Activated CD8-positive, alpha-beta T cell treated with anti-CD3 and anti-CD28 coated beads for 36 hours (primary cell): ENCODE measurements at regions not wholly inside any gene's neighbourhood (a gene's known extent, or its start where the extent isn't known, plus 50 kb on each side); places are given as distances from the start of the nearest gene placed in this dataset.

Experiments used
- ATAC-seq: fragments of 200-7000 bp; cut with Tn5 transposase; one replicate; pipeline ENCODE4 v1.10.0; 2021; ENCODE audit warnings: mild to moderate bottlenecking, moderate library complexity
- CTCF ChIA-PET: fragments of 350-600 bp; sonication (Branson Sonifier 250); formaldehyde crosslinking; loops from one replicate; lab custom pipeline; 2021; ENCODE audit warnings: antibody characterized with exemption; lab: Charles Lee
- POLR2A ChIA-PET: fragments of 350-600 bp; sonication (Branson Sonifier 250); formaldehyde crosslinking; loops from one replicate; lab custom pipeline; 2021; ENCODE audit warnings: antibody characterized with exemption; lab: Charles Lee
- DNase-seq: peaks from one replicate; pipeline ENCODE4 v3.0.0-alpha.2; 2020
- H3K27ac Mint-ChIP-seq: one replicate; pipeline ENCODE4 v1.8.0; 2021; ENCODE audit warnings: mild to moderate bottlenecking, mixed read lengths
- H3K27me3 Mint-ChIP-seq: one replicate; pipeline ENCODE4 v1.8.0; 2021; ENCODE audit warnings: mixed read lengths
- H3K36me3 Mint-ChIP-seq: one replicate; pipeline ENCODE4 v1.8.0; 2021; ENCODE audit warnings: low read depth, mixed read lengths
- H3K4me1 Mint-ChIP-seq: one replicate; pipeline ENCODE4 v1.8.0; 2021; ENCODE audit warnings: low read depth, mixed read lengths
- H3K4me3 Mint-ChIP-seq: one replicate; pipeline ENCODE4 v1.8.0; 2021; ENCODE audit warnings: mild to moderate bottlenecking, moderate library complexity, mixed read lengths
- H3K9me3 Mint-ChIP-seq: one replicate; pipeline ENCODE4 v1.8.0; 2021; ENCODE audit warnings: mixed read lengths
- CTCF ChIP-seq: fragments of 200-600 bp; IDR thresholded peaks from one replicate; pipeline ENCODE4 v1.8.0; 2022; ENCODE audit warnings: antibody characterized with exemption, mild to moderate bottlenecking
- intact Hi-C: fragments of 100-400 bp; cut with micrococcal nuclease; formaldehyde crosslinking; loops from one replicate; pipeline ENCODE4 v1.10.0; 2022

DNA sequence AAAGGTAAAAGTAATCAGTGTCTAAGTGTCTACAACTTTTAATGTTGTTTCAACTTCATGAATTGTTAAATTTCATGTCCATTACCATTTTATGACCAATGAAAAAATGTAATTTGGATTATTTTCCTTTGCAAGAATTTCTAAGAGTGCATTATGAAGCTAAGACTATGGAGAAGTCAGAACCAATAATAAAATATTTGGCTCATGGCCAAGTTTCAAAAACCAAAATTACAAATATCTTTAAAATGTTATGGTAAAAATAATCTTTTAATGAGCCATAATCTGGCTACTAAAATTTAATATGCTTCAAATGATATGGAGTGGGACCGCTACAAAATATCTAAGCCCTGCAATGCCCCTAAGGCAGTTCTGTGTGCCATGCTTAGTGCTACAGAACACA, 294.1 kb upstream of the SMIM30 start:
- intact Hi-C loops, result no loop called here
- ATAC-seq (no peak), DNase-seq (no peak)
- Mint-ChIP-seq H3K4me3 (no peak overlapping the region), H3K4me1 (no peaks in the 10 kb centered on the region), H3K27ac (no peak overlapping the region), H3K27me3 (peaks cover 3% of the 10 kb centered on the region), H3K36me3 (no peaks in the 10 kb centered on the region), H3K9me3 (no peaks in the 10 kb centered on the region)
- POLR2A ChIA-PET, result no interaction called here
- CTCF ChIA-PET, result no interaction called here
- no peak for TF ChIP-seq CTCF

- DNase-seq (no peak), ATAC-seq (no peak)
- no peaks in the 10 kb centered on the region for H3K9me3 Mint-ChIP-seq
- no peaks in the 10 kb centered on the region for H3K36me3 Mint-ChIP-seq
- peaks cover 3% of the 10 kb centered on the region for H3K27me3 Mint-ChIP-seq
- intact Hi-C loops, result no loop called here
- no peak overlapping the region for H3K4me3 Mint-ChIP-seq
- ChIA-PET CTCF (no interaction called here), POLR2A (no interaction called here)
- no peak overlapping the region for H3K27ac Mint-ChIP-seq
- no peak for TF ChIP-seq CTCF
- H3K4me1 Mint-ChIP-seq, result no peaks in the 10 kb centered on the region
Measured at GRCh38 chr7:113410796-113411195, 292.4 kb upstream of the SMIM30 start.

DNA sequence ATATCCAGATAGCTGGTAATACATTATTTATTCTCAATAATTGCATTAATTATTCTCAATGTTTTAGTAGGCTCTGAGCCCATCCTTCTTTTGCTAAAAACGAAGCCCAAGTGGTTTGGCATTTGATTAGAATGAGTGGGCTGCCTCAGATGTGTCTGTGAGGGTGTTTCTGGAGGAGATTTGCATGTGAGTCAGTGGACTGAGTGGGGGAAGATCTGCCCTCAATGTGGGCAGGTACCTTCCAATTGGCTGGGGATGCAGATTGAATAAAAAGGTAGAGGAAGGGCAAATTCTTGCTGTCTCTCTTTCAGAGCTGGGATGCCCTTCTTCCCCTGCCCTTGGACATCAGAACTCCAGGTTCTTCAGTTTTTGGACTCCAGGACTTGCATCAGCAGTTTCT, 290.6 kb upstream of the SMIM30 start:
- Mint-ChIP-seq H3K9me3 (no peaks in the 10 kb centered on the region), H3K27ac (no peak overlapping the region), H3K4me3 (no peak overlapping the region), H3K4me1 (no peaks in the 10 kb centered on the region), H3K36me3 (no peaks in the 10 kb centered on the region), H3K27me3 (no peaks in the 10 kb centered on the region)
- no peak for TF ChIP-seq CTCF
- peak; percentile 5 for DNase-seq
- CTCF ChIA-PET, result interaction anchor here (1.1 kb wide), 1 partner anchor 13 kb away, joined by 6 read pairs; no protein-coding TSS in a partner anchor
- POLR2A ChIA-PET, result no interaction called here
- ATAC-seq, result peak; percentile 60
- intact Hi-C loops, result no loop called here

DNA sequence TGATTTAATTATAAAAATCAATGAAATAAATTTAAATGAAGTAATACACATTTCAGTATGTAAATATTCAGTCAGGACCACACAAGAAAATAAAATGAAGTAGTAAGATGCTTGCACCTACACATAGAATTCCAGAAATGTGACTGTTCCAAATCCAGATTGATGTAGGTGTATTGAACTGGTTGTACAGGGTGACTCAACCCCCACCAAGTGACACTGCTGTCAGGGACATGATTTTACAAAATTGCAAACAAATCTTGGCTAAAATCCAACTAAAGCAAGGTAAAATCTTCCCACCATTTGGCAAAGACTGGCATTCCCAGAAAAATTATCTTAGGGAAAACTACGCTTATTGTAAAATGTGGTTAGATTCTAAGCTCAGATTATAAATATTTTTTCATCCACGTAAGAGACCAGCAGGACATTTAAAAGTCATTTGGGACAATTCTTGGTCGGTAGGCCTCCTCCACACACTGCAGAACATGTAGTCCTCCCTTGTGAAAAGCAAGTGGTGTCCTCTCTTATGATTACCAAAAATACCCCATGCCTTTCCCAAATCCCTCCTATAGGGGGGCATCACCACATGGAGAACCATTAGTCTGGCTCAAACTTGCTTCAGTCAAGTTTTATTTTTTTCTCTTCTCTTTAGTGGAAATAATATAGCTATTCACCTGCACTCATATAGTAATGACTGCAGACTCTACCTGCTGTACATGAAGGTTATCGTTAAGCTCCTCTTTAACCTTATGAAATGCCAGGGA, 287.1 kb upstream of the SMIM30 start:
- no peaks in the 10 kb centered on the region for H3K36me3 Mint-ChIP-seq
- CTCF ChIA-PET, result interaction anchor here (1.0 kb wide), 2 partner anchors 16 to 460 kb away, joined by 3 to 5 read pairs; no protein-coding TSS in a partner anchor
- TF ChIP-seq CTCF, result no peak
- no peak overlapping the region for H3K27ac Mint-ChIP-seq
- no peak overlapping the region for H3K4me3 Mint-ChIP-seq
- peaks cover 4% of the 10 kb centered on the region for H3K27me3 Mint-ChIP-seq
- H3K4me1 Mint-ChIP-seq, result no peaks in the 10 kb centered on the region
- intact Hi-C loops, result no loop called here
- no peaks in the 10 kb centered on the region for H3K9me3 Mint-ChIP-seq
- DNase-seq, result no peak
- no peak for ATAC-seq
- POLR2A ChIA-PET, result no interaction called here

DNA sequence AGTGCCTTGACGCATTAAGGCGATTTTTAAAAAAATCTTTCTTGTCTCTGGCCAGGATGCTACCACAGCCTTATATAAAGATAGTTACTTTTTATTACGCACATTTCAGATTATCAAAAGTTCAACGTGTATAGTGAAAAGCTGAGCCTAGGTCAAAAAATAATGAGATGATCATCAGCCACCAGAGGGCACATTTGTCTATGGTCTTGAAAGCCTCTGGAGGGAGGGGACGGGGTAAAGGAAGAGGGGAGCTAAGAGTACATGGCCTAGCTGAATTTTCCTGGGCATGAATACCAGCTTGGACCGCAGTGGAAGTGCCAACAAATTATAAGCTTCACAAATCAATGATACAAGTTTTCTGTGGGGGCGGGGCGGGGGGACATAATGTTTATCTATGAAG, 285.9 kb upstream of the SMIM30 start:
- CTCF ChIA-PET, result interaction anchor here (0.7 to 1.0 kb wide), 3 partner anchors 21 to 855 kb away, joined by 3 to 5 read pairs (median 3); no protein-coding TSS in a partner anchor
- Mint-ChIP-seq H3K27me3 (peaks cover 7% of the 10 kb centered on the region), H3K36me3 (no peaks in the 10 kb centered on the region), H3K9me3 (no peaks in the 10 kb centered on the region), H3K4me3 (no peak overlapping the region), H3K4me1 (no peaks in the 10 kb centered on the region), H3K27ac (no peak overlapping the region)
- POLR2A ChIA-PET, result no interaction called here
- DNase-seq (peak; percentile 13), ATAC-seq (no peak)
- no peak for TF ChIP-seq CTCF
- intact Hi-C loops, result no loop called here
